Inflammatory macrophage treated with lipopolysaccharide for 1 hour (primary cell): ENCODE measurements at regions not wholly inside any gene's neighbourhood (a gene's known extent, or its start where the extent isn't known, plus 50 kb on each side); places are given as distances from the start of the nearest gene placed in this dataset.
"Not testable (repeated sequence)": the region's sequence is repeated elsewhere in the genome, so short reads cannot be mapped to it uniquely, and the experiment has no call there.

ENCODE experiments used
- DNase-seq, 2 donors: peaks; one replicate each; pipeline ENCODE4 v3.0.0-alpha.2; 2020 to 2022

GRCh38 chr15:20148679-20149078 lies 392.9 kb downstream of the GOLGA6L6 start:
- DNase-seq = not testable (repeated sequence)

- not testable (repeated sequence) for DNase-seq
Observed at GRCh38 chr15:20148008-20148407, 393.6 kb downstream of the GOLGA6L6 start.

GRCh38 chr15:20144333-20145036 lies 397.1 kb downstream of the GOLGA6L6 start:
- not testable (repeated sequence) for DNase-seq

GRCh38 chr15:20142906-20143305 lies 398.7 kb downstream of the GOLGA6L6 start:
- not testable (repeated sequence) for DNase-seq

GRCh38 chr15:20142410-20142809 lies 399.2 kb downstream of the GOLGA6L6 start:
- DNase-seq = not testable (repeated sequence)

GRCh38 chr15:20124668-20125067 lies 416.9 kb downstream of the GOLGA6L6 start:
- DNase-seq = not testable (repeated sequence)

GRCh38 chr15:20106026-20106425 lies 435.6 kb downstream of the GOLGA6L6 start:
- DNase-seq = peak in 1 of 2 donors; percentile 0

- not testable (repeated sequence) for DNase-seq
Observed at GRCh38 chr15:20105011-20105990, 436.3 kb downstream of the GOLGA6L6 start.

GRCh38 chr15:20104551-20104950 lies 437.0 kb downstream of the GOLGA6L6 start:
- not testable (repeated sequence) for DNase-seq

- not testable (repeated sequence) for DNase-seq
Observed at GRCh38 chr15:20102862-20103261, 438.7 kb downstream of the GOLGA6L6 start.

GRCh38 chr15:20102209-20102608 lies 439.4 kb downstream of the GOLGA6L6 start:
- DNase-seq = not testable (repeated sequence)

GRCh38 chr15:20101281-20101680 lies 440.3 kb downstream of the GOLGA6L6 start:
- DNase-seq = not testable (repeated sequence)

GRCh38 chr15:20100604-20101270 lies 440.9 kb downstream of the GOLGA6L6 start:
- DNase-seq = not testable (repeated sequence)

- not testable (repeated sequence) for DNase-seq
Observed at GRCh38 chr15:20095699-20096303, 445.8 kb downstream of the GOLGA6L6 start.

GRCh38 chr15:20089541-20089940 lies 452.1 kb downstream of the GOLGA6L6 start:
- DNase-seq = not testable (repeated sequence)

GRCh38 chr15:20084026-20084425 lies 457.6 kb downstream of the GOLGA6L6 start:
- not testable (repeated sequence) for DNase-seq

- not testable (repeated sequence) for DNase-seq
Observed at GRCh38 chr15:20074082-20074481, 467.5 kb downstream of the GOLGA6L6 start.

GRCh38 chr15:20069043-20069442 lies 472.6 kb downstream of the GOLGA6L6 start:
- not testable (repeated sequence) for DNase-seq

- DNase-seq = not testable (repeated sequence)
Observed at GRCh38 chr15:20066173-20066572, 475.4 kb downstream of the GOLGA6L6 start.

- not testable (repeated sequence) for DNase-seq
Observed at GRCh38 chr15:20065508-20065907, 476.1 kb downstream of the GOLGA6L6 start.

- DNase-seq = not testable (repeated sequence)
Observed at GRCh38 chr15:20063167-20063566, 478.4 kb downstream of the GOLGA6L6 start.

GRCh38 chr15:20060838-20061237 lies 480.8 kb downstream of the GOLGA6L6 start:
- DNase-seq = not testable (repeated sequence)
